Cardiac fibroblast (primary cell): ENCODE measurements at regions not wholly inside any gene's neighbourhood (a gene's known extent, or its start where the extent isn't known, plus 50 kb on each side); places are given as distances from the start of the nearest gene placed in this dataset.
"Not testable (repeated sequence)": the region's sequence is repeated elsewhere in the genome, so short reads cannot be mapped to it uniquely, and the experiment has no call there.

Experiments
- DNase-seq, 2 donors: peaks; one replicate each; pipeline versions ENCODE4 v3.0.0 to v3.0.0-alpha.2; 2010; ENCODE audit warnings: low read depth in 2 of 2
- H3K4me3 ChIP-seq, 2 donors: replicated peaks in 1 of 2; 1 replicate in 1 of 2; 2 replicates in 1 of 2; pipeline ENCODE4 v1.5.1; 2011; ENCODE audit warnings: low read depth in 2 of 2, low read length in 2 of 2, mild to moderate bottlenecking in 2 of 2, moderate library complexity in 1 of 2
- CTCF ChIP-seq: IDR thresholded peaks from one replicate; pipeline ENCODE4 v1.5.1; 2011; ENCODE audit warnings: low read depth, mild to moderate bottlenecking, low read length, inconsistent platforms

GRCh38 chr5:67747096-67747495 is 468.5 kb upstream of the PIK3R1 start:
- H3K4me3 ChIP-seq = no peak overlapping the region
- DNase-seq = no peak
- no peak for TF ChIP-seq CTCF

- not testable (repeated sequence) for DNase-seq, H3K4me3 ChIP-seq
Observed at GRCh38 chr5:67746608-67747007, 468.9 kb upstream of the PIK3R1 start.

- no peak for DNase-seq
- no peak overlapping the region for H3K4me3 ChIP-seq
- no peak for TF ChIP-seq CTCF
Observed at GRCh38 chr5:67746103-67746502, 469.5 kb upstream of the PIK3R1 start.

- DNase-seq = no peak
- TF ChIP-seq CTCF = no peak
- H3K4me3 ChIP-seq = no peak overlapping the region
Observed at GRCh38 chr5:67732921-67733320, 482.6 kb upstream of the PIK3R1 start.

GRCh38 chr5:67732471-67732870 is 483.1 kb upstream of the PIK3R1 start:
- no peak overlapping the region for H3K4me3 ChIP-seq
- no peak for DNase-seq
- TF ChIP-seq CTCF = no peak

- no peak overlapping the region for H3K4me3 ChIP-seq
- TF ChIP-seq CTCF = no peak
- DNase-seq = no peak
Observed at GRCh38 chr5:67731886-67732285, 483.7 kb upstream of the PIK3R1 start.

GRCh38 chr5:67730917-67731474 is 484.6 kb upstream of the PIK3R1 start:
- no peak for TF ChIP-seq CTCF
- no peak overlapping the region for H3K4me3 ChIP-seq
- no peak for DNase-seq
